ENCODE measurements at regions not wholly inside any gene's neighbourhood (a gene's known extent, or its start where the extent isn't known, plus 50 kb on each side); places are given as distances from the start of the nearest gene placed in this dataset.

- Histone ChIP-seq H3K4me3 (ENCODE audit: control insufficient read depth in 1 of 2, extremely low read depth in 1 of 2, low read length in 1 of 2) (no peak overlapping the region), H3K36me3 (ENCODE audit: control insufficient read depth in 2 of 2, extremely low read depth in 1 of 2, insufficient read depth in 1 of 2, low read length in 1 of 2) (no peaks in the 10 kb centered on the region), H3K9me3 (no peaks in the 10 kb centered on the region), H3K27ac (ENCODE audit: low read length) (no peak overlapping the region), H3K4me1 (ENCODE audit: control insufficient read depth in 1 of 2, extremely low read depth in 1 of 2, insufficient read depth in 2 of 2, low read length in 2 of 2) (no peaks in the 10 kb centered on the region), H3K27me3 (replicated peaks in 1 of 2; ENCODE audit: control insufficient read depth in 2 of 2, extremely low read depth in 1 of 2, insufficient read depth in 2 of 2, low read length in 1 of 2) (no peaks in the 10 kb centered on the region)
- ATAC-seq (replicated peaks in 1 of 4) (no peak), DNase-seq (no peak)
- no peaks in the 10 kb centered on the region for H3K9me3 Mint-ChIP-seq
- ChIA-PET POLR2A (no interaction called here), CTCF (interaction anchor here in 1 of 2 donors (0.6 kb wide), 1 partner anchor 1041 kb away, joined by 3 read pairs; no protein-coding TSS in a partner anchor)
- no peaks in the 10 kb centered on the region for H3K27me3 Mint-ChIP-seq
- no peak overlapping the region for H3K4me3 Mint-ChIP-seq
- H3K4me1 Mint-ChIP-seq: no peaks in the 10 kb centered on the region
- no peaks in the 10 kb centered on the region for H3K36me3 Mint-ChIP-seq
- no peak overlapping the region for H3K27ac Mint-ChIP-seq
- no CpG with 5 or more reads among the region's 4 CpGs for WGBS (ENCODE audit: insufficient coverage)
Measured at GRCh38 chr18:54503131-54503894, 87.7 kb upstream of the DYNAP start.

DNA sequence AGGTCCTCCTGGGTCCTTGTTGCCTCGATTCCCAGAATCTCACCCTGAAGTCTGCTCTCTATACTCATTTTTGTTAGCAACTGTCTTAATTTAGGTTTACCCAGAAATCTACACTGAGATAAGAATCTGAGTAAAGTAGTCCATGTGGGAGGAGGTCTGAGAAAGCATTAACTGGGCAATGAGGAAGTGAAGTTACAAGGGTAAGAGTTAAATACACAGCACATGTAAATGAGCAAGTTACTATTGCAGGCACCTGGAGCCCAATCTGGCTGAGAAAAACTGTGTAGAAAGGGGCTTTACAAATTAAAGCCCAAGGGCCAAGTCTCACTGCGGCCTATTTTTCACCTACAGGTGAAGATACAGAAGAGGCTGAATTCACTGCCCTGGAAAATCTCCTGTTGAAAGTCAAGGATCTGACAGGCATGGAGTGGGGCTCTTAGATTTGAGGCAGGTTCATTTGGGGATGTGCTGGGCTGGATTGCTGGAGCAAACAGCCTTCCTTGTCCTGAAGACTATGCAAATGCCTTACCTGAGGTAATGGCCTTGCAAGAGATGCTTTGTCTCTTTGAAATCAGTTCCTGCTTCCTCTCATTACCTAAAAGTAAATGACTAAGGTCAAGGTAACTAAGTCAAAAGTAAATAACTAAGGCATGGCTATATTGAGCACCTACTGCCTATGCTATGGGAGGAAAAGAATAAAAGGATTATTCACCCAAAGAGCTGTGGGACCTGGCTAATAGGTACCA is 84.4 kb upstream of the DYNAP start:
- Histone ChIP-seq H3K9me3 (no peaks in the 10 kb centered on the region), H3K27ac (ENCODE audit: low read length) (no peak overlapping the region), H3K4me3 (ENCODE audit: control insufficient read depth in 1 of 2, extremely low read depth in 1 of 2, low read length in 1 of 2) (no peak overlapping the region), H3K4me1 (ENCODE audit: control insufficient read depth in 1 of 2, extremely low read depth in 1 of 2, insufficient read depth in 2 of 2, low read length in 2 of 2) (no peaks in the 10 kb centered on the region), H3K27me3 (replicated peaks in 1 of 2; ENCODE audit: control insufficient read depth in 2 of 2, extremely low read depth in 1 of 2, insufficient read depth in 2 of 2, low read length in 1 of 2) (no peaks in the 10 kb centered on the region), H3K36me3 (ENCODE audit: control insufficient read depth in 2 of 2, extremely low read depth in 1 of 2, insufficient read depth in 1 of 2, low read length in 1 of 2) (no peaks in the 10 kb centered on the region)
- H3K36me3 Mint-ChIP-seq: no peaks in the 10 kb centered on the region
- peaks cover 0 to 6% of the 10 kb centered on the region in 2 donors for H3K27me3 Mint-ChIP-seq
- 100% methylated on average over 1 of the region's 2 CpGs for WGBS (ENCODE audit: insufficient coverage)
- ChIA-PET CTCF (no interaction called here), POLR2A (no interaction called here)
- H3K4me1 Mint-ChIP-seq: no peaks in the 10 kb centered on the region
- no peak overlapping the region for H3K27ac Mint-ChIP-seq
- no peaks in the 10 kb centered on the region for H3K9me3 Mint-ChIP-seq
- DNase-seq (no peak), ATAC-seq (replicated peaks in 1 of 4) (no peak)
- H3K4me3 Mint-ChIP-seq: no peak overlapping the region

DNA sequence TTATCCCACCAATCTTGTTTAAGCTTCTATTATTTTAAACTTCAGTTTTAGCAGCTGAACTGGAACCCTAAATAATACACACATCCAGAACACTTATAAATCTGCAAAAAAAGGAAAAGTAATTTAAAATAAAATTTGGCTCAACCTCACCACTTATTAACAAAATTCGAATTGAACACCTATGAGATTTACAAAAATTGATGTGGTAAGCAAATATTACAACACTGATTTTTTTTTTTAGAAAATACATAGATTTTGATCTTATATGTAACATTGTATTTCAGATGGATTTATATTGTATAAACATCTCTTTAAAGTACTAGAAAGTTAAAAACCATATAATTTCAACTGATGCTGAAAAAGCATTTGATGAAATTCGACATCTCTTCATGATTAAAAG is 81.3 kb upstream of the DYNAP start:
- no peaks in the 10 kb centered on the region for H3K27me3 ChIP-seq (replicated peaks in 1 of 2; ENCODE audit: control insufficient read depth in 2 of 2, extremely low read depth in 1 of 2, insufficient read depth in 2 of 2, low read length in 1 of 2)
- Mint-ChIP-seq H3K4me3 (no peak overlapping the region), H3K9me3 (no peaks in the 10 kb centered on the region), H3K36me3 (no peaks in the 10 kb centered on the region), H3K4me1 (no peaks in the 10 kb centered on the region), H3K27ac (no peak overlapping the region), H3K27me3 (peaks cover 0 to 6% of the 10 kb centered on the region in 2 donors)
- H3K9me3 ChIP-seq: no peaks in the 10 kb centered on the region
- no peak overlapping the region for H3K4me3 ChIP-seq (ENCODE audit: control insufficient read depth in 1 of 2, extremely low read depth in 1 of 2, low read length in 1 of 2)
- ATAC-seq (replicated peaks in 1 of 4): no peak
- ChIA-PET POLR2A (no interaction called here), CTCF (no interaction called here)
- no peak overlapping the region for H3K27ac ChIP-seq (ENCODE audit: low read length)
- H3K4me1 ChIP-seq (ENCODE audit: control insufficient read depth in 1 of 2, extremely low read depth in 1 of 2, insufficient read depth in 2 of 2, low read length in 2 of 2): no peaks in the 10 kb centered on the region
- no CpG with 5 or more reads among the region's 2 CpGs for WGBS (ENCODE audit: insufficient coverage)
- no peaks in the 10 kb centered on the region for H3K36me3 ChIP-seq (ENCODE audit: control insufficient read depth in 2 of 2, extremely low read depth in 1 of 2, insufficient read depth in 1 of 2, low read length in 1 of 2)
- DNase-seq: no peak

DNA sequence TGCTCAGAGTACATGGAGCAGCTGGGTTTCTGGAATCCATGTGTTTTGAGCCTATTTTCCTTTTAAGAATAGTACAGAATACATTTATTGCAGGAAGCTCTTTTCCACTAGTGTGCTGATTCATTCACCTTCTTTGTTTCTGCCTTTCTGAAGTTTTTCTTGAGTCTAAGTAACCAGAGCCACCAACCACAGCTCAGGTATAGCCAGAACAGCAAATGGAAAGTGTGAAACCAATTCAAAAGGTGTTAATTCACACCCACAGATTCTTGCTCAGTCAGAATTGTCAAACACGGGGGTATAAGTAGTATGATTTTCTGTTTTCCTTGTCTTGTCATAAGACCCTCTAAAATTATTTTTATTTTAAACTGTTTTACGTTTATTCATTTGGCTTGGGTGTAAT is 75.9 kb upstream of the DYNAP start:
- H3K27me3 Mint-ChIP-seq: peaks cover 0 to 4% of the 10 kb centered on the region in 2 donors
- DNase-seq: no peak
- no peaks in the 10 kb centered on the region for H3K4me1 Mint-ChIP-seq
- H3K27ac Mint-ChIP-seq: no peak overlapping the region
- ChIA-PET POLR2A (no interaction called here), CTCF (no interaction called here)
- no CpG with 5 or more reads among the region's 2 CpGs for WGBS (ENCODE audit: insufficient coverage)
- no peaks in the 10 kb centered on the region for H3K36me3 ChIP-seq (ENCODE audit: control insufficient read depth in 2 of 2, extremely low read depth in 1 of 2, insufficient read depth in 1 of 2, low read length in 1 of 2)
- no peaks in the 10 kb centered on the region for H3K4me1 ChIP-seq (ENCODE audit: control insufficient read depth in 1 of 2, extremely low read depth in 1 of 2, insufficient read depth in 2 of 2, low read length in 2 of 2)
- no peaks in the 10 kb centered on the region for H3K27me3 ChIP-seq (replicated peaks in 1 of 2; ENCODE audit: control insufficient read depth in 2 of 2, extremely low read depth in 1 of 2, insufficient read depth in 2 of 2, low read length in 1 of 2)
- H3K36me3 Mint-ChIP-seq: no peaks in the 10 kb centered on the region
- no peak for ATAC-seq (replicated peaks in 1 of 4)
- no peak overlapping the region for H3K4me3 ChIP-seq (ENCODE audit: control insufficient read depth in 1 of 2, extremely low read depth in 1 of 2, low read length in 1 of 2)
- no peak overlapping the region for H3K27ac ChIP-seq (ENCODE audit: low read length)
- no peak overlapping the region for H3K4me3 Mint-ChIP-seq
- no peaks in the 10 kb centered on the region for H3K9me3 ChIP-seq
- no peaks in the 10 kb centered on the region for H3K9me3 Mint-ChIP-seq

GRCh38 chr18:54517521-54517920 is 73.5 kb upstream of the DYNAP start:
- Mint-ChIP-seq H3K36me3 (no peaks in the 10 kb centered on the region), H3K4me3 (no peak overlapping the region), H3K9me3 (no peaks in the 10 kb centered on the region), H3K27me3 (no peaks in the 10 kb centered on the region), H3K4me1 (no peaks in the 10 kb centered on the region), H3K27ac (no peak overlapping the region)
- no peaks in the 10 kb centered on the region for H3K4me1 ChIP-seq (ENCODE audit: control insufficient read depth in 1 of 2, extremely low read depth in 1 of 2, insufficient read depth in 2 of 2, low read length in 2 of 2)
- no peaks in the 10 kb centered on the region for H3K27me3 ChIP-seq (replicated peaks in 1 of 2; ENCODE audit: control insufficient read depth in 2 of 2, extremely low read depth in 1 of 2, insufficient read depth in 2 of 2, low read length in 1 of 2)
- H3K27ac ChIP-seq (ENCODE audit: low read length): no peak overlapping the region
- no CpG with 5 or more reads among the region's 5 CpGs for WGBS (ENCODE audit: insufficient coverage)
- H3K36me3 ChIP-seq (ENCODE audit: control insufficient read depth in 2 of 2, extremely low read depth in 1 of 2, insufficient read depth in 1 of 2, low read length in 1 of 2): no peaks in the 10 kb centered on the region
- ATAC-seq (replicated peaks in 1 of 4) (no peak), DNase-seq (no peak)
- POLR2A ChIA-PET: no interaction called here
- no peaks in the 10 kb centered on the region for H3K9me3 ChIP-seq
- CTCF ChIA-PET: interaction anchor here in 1 of 2 donors (0.6 kb wide), 1 partner anchor 477 kb away, joined by 4 read pairs; no protein-coding TSS in a partner anchor
- H3K4me3 ChIP-seq (ENCODE audit: control insufficient read depth in 1 of 2, extremely low read depth in 1 of 2, low read length in 1 of 2): no peak overlapping the region

DNA sequence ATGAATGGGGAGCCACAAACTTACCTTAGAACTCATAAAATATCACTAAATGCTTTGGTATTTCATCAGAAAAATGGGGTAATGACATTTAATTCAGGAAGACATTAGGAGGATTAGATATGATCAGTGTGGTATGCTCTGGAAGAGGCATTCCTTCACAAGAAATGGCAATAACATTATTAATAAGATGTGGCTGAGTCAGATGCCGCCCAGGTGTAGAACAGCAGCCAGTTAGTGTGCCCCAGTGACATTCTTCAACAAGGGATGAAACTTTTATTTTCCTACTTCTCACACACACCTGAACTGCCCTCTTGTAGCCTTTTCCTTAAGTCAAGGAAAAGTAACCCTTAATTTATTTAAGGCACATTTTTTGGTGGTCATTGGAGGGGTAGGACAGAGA is 69.2 kb upstream of the DYNAP start:
- Mint-ChIP-seq H3K4me1 (no peaks in the 10 kb centered on the region), H3K36me3 (no peaks in the 10 kb centered on the region), H3K4me3 (no peak overlapping the region), H3K9me3 (no peaks in the 10 kb centered on the region), H3K27me3 (peaks cover 0 to 4% of the 10 kb centered on the region in 2 donors), H3K27ac (no peak overlapping the region)
- POLR2A ChIA-PET: no interaction called here
- H3K4me1 ChIP-seq (ENCODE audit: control insufficient read depth in 1 of 2, extremely low read depth in 1 of 2, insufficient read depth in 2 of 2, low read length in 2 of 2): no peaks in the 10 kb centered on the region
- H3K27me3 ChIP-seq (replicated peaks in 1 of 2; ENCODE audit: control insufficient read depth in 2 of 2, extremely low read depth in 1 of 2, insufficient read depth in 2 of 2, low read length in 1 of 2): no peaks in the 10 kb centered on the region
- no CpG with 5 or more reads among the region's 1 CpG for WGBS (ENCODE audit: insufficient coverage)
- no peaks in the 10 kb centered on the region for H3K9me3 ChIP-seq
- CTCF ChIA-PET: no interaction called here
- DNase-seq: no peak
- no peaks in the 10 kb centered on the region for H3K36me3 ChIP-seq (ENCODE audit: control insufficient read depth in 2 of 2, extremely low read depth in 1 of 2, insufficient read depth in 1 of 2, low read length in 1 of 2)
- ATAC-seq (replicated peaks in 1 of 4): no peak
- H3K27ac ChIP-seq (ENCODE audit: low read length): no peak overlapping the region
- no peak overlapping the region for H3K4me3 ChIP-seq (ENCODE audit: control insufficient read depth in 1 of 2, extremely low read depth in 1 of 2, low read length in 1 of 2)
